Fibroblast of skin of right quadriceps (primary cell): ENCODE measurements at regions not wholly inside any gene's neighbourhood (a gene's known extent, or its start where the extent isn't known, plus 50 kb on each side); places are given as distances from the start of the nearest gene placed in this dataset.
"Not testable (repeated sequence)": the region's sequence is repeated elsewhere in the genome, so short reads cannot be mapped to it uniquely, and the experiment has no call there.

Experiments
- DNase-seq: peaks from one replicate; pipeline ENCODE4 v3.0.0-alpha.2; 2013

DNA sequence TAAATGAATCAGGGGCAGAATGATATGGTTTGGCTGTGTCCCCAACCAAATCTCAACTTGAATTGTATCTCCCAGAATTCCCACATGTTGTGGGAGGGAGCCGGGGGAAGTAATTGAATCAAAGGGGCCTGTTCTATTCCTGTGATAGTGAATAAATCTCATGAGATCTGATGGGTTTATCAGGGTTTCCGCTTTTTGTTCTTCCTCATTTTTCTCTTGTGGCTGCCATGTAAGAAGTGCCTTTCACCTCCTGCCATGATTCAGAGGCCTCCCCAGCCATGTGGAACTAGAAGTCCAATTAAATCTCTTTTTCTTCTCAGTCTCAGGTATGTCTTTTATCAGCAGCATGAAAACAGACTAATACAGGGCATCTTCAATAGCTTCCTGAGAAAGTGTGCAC, 107.0 kb downstream of the OTUD1 start:
- not testable (repeated sequence) for DNase-seq

DNA sequence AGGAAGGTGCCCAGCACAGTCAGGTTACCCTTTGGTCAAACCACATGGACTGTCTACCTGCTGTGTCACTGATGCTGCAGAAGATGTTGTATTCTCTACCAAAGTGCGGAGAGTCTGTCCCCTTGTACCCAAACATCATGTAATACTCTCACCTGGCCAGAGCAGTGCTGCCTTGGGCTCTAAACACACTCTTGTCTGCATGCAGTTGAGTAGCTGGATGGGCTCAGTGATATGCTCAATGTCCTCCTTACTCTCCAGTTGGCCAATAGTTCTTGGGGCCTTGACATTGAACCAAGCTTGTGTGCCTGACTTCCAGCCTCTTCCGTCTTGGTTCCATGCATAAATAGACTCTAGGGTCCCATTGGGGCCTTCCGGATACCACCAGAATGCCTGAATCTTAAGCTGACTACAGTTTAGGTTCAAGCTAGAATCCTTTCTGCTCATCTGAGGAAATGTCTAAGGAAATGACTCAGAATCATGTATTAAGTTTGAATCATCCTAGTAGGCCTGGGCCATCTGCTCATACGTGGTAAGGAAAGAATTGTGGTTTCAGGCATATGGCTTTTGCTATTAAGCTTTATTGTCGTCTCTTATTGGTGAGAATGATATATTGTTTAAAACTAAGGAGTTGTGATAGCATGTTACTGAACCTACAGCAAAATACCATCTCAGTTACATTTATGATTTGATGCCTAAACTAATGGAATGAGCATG, 118.0 kb downstream of the OTUD1 start:
- DNase-seq = peak; percentile 90

DNA sequence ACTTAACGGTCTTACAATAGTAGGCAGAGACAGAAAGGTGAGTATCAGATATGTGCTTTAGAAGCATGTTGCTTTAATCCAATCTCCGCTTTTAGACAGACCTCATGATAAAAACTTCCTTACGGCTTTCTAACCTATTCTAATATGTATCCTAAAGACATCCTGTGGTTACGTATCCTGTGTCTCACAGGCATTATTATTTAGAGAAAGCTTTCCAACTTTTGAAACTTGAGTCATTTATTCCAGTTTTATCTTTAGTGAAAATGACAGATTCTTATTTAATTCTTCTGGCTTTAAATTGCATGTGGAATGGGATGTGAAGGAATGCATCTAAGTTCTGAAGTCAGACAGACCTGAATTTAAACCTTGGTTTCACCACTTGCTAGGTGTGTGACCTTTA, 118.9 kb downstream of the OTUD1 start:
- DNase-seq = peak; percentile 16

DNA sequence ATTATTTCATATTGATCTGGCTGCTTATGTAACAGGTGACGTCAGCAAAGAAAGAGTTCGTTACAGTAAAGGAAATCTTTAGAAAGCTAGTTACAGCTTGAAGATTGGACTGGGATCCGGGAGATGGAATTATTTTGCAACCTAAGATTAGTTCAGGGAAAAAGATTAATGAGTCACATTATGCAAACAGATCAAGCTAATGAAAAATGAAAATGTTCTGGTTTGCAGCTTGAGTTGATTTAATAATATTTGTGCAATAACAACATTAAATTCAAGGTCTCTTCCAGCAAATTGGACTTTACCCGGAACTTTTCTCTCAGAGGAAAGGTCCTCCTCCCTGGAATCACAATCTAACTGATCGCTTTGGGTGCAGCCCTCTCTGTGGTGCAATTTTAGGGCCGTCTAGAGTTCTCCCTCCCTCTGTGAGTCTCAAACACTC, 119.5 kb downstream of the OTUD1 start:
- peak; percentile 17 for DNase-seq

DNA sequence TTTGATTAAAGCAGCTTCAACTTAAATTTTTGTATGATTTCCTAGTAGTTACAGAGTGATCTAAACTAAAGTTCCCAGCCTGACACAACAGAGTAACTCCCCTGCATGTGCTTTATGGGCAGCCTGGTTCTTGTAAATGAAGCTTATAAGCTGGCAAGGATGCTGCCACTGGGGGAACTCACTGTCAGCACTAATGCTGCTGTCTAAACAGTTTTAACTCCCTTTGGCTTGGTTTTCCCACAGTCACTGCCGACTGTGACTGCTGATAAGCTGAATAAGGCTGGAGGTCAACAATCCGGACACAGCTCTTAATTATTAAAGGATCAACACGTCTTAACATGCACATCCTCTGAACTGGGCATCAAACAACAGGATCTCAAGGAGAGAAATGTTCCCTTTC, 130.1 kb downstream of the OTUD1 start:
- no peak for DNase-seq

DNA sequence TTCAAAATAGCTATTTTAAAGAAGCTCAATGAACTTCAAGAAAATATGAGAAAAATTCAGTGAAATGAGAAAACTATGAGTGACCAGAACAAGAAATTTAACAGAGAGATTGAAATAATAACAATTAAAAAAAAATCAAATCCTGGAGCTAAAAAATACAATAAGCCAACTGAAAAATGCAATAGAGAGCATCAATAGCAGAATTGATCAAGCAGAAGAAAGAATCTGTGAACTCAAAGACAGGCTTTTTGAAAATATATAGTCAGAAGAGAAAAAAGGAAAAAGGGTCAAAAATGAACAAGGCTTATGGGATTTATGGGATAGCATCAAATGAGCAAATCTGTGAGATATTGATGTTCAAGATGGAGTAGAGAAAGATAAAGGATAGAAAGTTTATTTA, 133.0 kb downstream of the OTUD1 start:
- DNase-seq = no peak

DNA sequence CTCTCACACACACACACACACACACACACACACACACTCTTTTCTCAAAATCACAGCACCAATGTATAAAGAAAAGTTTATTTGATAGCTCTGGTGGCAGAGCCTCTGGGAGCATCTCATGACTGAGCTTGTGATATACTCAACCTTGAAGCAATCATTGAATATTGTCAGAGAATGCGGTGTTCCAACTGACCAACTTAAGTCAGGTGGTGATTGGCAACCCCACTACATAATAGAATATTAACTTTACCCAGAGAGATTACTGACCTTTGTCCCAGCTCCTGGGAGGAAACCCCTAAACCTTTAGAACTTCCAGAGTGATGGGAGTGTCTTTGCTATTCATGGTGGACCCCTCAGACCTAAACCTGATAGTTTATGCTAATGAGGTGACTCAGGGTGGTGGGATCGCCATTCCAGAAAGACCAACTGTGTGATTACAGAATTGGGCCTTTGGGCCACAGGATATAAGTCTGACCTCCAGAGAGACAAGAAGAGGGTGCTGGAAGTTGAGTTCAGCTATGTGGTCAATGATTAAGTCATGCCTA, 143.1 kb downstream of the OTUD1 start:
- no peak for DNase-seq

DNA sequence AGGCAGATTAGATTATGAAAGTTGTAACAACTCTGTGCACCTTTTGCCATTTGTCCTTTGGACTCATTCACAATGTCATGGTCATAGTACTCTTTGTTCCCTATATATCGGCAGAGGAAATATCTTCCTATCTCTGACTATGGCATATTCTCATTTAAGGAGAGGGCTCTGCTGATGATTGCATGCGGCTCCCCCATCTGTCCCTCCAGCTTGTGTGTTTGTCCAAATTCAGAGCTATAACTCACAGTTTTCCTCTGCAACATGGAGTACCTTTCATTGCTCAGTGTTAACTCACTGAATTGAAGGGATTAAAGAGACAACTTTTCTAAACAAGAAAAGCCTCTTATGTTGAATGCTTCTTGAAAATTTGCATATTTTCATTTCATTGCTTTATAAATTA, 145.5 kb downstream of the OTUD1 start:
- no peak for DNase-seq

DNA sequence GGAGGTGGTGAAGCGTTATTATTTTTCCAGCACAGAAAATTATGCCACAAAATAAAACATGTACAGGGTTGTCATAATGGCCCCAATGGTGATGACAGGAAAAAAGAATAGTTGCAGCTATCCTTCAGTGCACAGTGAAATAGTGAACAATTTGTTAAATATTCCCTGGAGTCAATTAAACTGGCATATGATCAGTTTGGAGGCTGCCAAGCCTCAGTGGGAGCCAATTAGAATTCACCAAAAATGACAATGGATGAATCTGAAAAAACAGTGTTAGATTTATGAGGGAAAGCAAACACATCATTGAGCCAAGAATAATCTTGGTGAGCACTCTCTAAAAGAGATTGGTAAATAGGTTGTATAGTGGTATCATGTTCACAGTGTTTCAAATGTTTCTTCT, 146.3 kb downstream of the OTUD1 start:
- no peak for DNase-seq

DNA sequence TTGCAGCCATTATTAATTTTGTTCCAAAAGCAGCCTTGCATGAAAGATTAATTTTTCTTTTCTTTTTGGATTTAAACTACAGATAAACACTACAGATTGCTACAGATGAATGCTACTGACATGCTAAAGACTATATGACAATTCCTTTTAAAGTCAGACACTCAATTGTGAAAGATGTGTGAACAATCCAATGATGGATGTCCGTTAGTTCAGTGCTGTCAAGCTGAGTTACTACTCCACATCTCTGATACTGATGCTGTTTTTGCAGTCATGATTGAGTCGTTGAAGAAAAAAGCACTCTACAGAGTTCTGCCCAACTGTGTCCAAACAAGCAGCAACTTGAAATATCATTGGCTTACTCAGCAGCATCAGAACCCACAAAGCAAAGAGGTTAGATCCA, 146.8 kb downstream of the OTUD1 start:
- DNase-seq = no peak

DNA sequence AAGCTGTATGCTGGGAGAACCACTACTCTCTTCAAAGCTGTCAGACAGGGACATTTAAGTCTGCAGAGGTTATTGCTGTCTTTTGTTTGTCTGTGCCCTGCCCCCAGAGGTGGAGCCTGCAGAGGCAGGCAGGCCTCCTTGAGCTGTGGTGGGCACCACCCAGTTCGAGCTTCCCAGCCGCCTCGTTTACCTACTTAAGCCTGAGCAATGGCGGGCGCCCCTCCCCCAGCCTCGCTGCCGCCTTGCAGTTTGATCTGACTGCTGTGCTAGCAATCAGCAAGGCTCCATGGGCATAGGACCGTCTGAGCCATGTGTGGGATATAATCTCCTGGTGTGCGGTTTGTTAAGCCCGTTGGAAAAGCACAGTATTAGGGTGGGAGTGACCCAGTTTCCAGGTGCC, 156.4 kb downstream of the OTUD1 start:
- not testable (repeated sequence) for DNase-seq

DNA sequence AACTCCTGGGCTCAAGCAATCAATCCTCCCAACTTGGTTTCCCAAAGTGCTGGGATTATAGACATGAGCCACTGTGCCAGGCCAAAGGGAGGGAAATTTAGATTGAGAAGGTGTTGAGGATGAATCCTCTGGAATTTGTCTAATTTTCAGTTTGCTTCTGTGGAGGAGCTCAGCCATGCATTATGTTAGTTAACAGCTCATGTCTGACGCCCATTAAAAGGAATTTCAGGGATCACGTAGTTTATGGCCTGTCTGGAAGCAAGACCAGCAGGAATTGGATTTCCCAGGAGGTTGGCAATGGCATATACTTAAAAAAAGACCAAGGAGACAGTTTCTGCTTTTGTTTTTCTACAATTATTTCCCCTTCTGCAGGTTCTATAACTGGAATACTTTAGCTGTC, 165.7 kb downstream of the OTUD1 start:
- no peak for DNase-seq

DNA sequence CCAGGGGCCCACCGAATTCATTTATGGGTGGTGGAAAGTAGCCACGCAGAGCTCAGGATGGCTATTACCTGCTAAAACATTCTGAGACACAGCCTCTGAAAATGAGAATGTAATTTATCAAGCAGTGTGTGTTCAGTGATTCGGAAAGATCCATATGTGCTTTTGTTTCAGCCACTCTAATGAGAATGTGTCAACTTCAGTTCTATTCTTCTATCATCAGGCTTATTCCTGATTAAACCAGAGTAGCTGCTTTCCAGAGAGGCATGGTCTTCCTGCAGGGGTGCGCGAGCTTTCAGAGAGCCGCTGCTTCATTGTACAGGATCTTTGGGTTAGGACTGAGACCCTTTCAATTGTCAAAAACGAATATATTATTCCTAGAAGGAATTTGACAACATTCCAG, 167.6 kb downstream of the OTUD1 start:
- DNase-seq = no peak

DNA sequence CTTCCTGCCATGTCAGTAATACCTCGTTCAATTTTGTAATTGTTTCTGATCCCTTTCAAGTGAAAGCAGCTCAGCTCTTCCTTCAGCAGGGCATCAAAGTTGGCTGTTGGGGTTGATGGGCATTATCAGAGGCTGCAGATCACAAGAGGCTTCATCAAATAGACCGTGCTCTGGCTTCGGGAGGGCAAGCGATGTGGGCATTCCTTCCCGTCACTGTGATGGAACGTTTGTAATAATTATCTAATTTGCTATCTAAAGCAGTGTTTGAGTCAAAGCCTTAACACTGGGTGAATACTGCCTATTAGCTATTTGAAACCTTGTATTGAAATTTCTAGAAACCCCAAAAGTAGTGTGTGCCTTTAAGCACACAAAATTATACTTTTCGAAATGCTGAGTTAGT, 170.1 kb downstream of the OTUD1 start:
- no peak for DNase-seq

DNA sequence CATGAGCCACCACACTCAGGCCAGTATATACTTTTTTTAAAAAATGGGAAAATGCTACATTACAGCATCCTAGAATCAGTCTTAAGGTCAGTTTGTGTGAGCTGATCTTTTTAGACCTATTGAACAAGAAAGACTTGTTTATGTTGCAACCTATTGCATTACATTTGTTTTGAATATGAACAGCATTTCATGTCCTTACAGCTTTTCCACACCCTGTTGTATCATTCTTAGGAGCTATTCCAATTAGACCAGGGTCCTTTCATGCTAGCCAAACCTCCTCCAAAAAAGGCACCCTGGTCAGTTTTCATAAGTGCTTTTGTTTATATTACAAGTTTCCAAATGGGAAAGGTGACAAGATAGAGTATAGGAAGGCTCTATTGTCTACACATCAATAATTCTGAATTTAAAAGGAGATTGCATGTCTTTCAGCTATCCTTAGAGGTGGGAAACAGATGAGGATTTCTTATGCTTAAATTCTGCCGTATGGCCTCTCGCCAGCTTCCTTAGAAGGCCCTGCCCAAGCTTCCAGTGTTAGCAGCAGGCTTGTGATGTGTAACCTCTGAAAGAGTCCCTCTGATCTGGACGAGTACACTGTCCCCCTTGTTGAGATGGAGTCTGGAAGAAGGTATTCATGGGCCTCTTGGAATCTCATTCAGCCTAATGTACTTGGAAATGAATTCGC, 171.9 kb downstream of the OTUD1 start:
- DNase-seq = no peak

DNA sequence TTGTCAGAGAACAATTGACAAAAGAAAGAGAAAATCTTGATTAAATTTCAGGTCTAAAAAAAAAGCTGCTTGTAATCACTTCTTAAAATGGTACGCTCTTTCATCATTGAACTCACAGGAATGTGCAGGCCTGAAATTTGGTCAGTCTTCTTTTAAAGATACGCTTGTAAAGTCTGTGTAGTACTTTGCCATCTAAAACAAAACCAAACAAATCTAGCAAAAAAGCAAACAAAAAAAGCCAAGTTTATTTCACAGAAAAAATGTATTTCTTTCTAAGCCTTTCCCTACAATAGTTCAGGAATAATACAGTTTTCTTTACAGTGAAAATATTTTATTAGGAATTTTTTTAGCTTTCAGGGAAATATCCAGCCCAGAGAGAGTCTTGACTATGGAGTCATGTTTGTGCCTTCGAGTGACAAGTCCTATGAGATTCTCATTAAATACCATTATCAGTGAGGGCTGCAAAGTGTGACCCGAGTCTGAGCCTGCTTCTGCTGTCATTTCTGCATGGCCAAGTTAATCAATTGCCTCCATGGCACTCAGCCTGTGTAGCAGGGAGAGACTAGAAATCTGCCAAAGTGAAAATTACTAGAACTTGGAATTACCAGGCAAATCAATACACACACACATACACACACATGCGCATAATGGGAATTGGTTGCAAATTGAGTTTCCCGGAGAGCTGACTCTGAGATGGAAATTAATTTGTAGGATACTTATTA, 172.6 kb downstream of the OTUD1 start:
- no peak for DNase-seq

DNA sequence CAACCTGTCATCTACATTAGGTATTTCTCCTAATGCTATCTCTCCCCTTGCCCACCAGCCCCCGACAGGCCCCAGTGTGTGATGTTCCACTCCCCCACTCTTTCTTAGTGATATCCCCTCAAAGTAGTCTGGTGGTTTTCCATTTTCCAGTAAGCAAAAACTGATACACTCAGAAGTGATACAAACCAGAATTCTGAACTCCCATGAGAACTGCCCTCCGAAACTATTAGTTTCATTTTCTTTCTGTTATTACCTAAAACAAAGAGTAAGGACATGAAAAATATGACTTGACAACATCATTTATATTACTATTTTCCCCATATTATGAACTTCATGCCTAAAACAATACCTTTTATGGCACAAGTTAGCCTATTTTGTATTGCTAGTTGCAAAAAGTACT, 175.0 kb downstream of the OTUD1 start:
- no peak for DNase-seq

DNA sequence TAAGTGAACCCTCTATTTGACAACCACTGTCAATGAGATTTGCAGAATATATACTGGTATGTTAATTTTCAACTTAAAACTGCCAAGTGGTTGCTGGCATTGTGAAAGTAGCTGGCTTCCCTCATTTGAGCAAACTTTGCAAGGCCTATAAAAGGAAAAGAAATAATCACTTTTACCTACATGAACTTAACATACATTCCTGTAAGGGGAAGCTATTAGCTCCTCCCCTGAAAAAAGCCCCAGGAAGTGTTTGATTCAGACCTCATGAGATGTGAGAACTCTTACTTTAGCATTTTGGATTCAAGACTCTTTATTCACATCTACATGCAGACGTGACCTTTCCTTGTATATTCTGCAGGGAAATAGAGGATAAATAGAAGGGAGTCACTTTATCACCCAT, 175.6 kb downstream of the OTUD1 start:
- DNase-seq = no peak

DNA sequence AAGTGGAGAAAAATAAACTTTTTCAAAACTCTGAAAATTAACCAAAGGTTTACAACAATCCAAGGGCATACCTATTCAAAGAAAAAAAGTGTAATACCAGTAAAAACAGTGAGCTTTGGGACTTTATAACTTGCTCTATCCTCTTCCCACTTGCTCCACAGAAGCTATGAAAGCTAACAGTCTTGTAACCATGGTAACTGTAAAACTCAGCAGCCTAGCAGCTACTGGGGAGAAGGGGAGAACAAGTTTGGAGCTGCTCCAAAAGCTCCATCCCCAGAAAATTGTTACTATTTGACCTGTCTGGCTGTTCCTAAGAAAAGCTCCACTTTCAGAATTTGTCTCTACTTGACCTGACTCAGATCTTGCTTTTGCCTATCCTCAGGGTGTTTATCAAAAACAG, 191.5 kb downstream of the OTUD1 start:
- no peak for DNase-seq

DNA sequence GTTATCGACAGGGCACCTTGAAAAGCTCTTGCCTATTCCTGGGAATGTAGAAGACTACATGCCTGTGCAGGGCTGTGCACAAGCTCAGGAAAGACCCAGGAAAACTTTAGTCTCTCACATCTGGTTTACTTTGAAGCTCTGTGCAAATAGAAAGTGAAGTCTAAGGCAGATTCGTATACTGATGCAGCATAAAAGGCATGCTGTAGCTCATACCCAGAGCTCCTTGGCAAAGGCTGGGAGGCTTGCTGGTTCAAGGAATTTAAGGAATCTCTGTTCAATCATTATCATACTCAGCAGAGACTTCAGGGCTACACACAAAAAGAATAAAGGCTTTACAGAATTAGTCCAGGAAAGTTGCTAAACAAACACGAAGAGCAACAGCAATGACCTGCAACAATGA, 192.0 kb downstream of the OTUD1 start:
- peak; percentile 10 for DNase-seq

DNA sequence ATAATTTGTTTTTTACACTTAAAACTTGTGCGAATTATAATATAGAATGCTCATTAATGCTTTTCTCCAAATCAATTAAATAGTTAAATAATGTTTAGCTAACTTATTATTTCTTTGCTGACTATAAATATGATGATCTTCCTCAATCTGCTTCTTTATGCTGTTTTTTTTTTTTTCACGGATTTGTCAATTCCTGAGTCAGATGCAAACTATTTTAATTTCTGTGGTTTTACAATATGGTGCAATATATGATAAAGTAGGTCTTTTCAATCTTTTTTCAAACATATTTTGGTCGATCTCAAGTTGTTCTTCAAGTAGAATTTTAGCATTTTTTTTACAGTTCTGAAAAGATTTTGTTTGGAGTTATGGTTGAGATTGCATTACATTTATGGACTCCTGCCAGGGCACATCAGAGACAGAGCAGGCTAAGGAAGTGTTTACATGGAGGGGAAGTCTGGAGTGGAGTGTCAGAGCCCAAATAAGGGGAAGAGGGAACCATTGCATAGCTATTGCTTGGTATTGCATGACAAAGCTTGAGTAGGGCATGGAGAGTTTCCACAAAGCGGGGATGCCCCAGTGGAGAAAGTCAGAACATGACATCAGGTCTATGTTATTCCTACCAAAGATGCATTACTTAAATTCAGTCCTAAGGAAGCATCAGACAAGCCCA, 204.4 kb downstream of the OTUD1 start:
- peak; percentile 84 for DNase-seq

DNA sequence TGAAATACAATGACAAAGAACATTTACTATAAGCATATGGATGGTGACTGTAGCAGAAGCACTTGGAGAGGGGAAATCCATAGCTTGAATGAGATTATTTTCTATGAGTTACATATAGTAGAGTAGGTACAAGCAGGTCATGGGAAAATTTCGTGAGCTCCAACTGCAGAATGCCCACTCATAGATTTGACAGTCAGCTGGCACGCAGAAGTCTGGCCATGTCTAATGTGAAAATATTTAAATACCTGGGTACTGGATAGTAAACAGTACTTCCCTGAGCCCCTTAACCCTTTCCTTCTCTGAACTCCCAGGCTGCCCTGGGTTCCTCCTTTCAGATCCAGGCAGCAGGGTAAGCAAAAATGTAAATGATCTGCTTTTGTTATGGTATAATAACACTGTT, 209.7 kb downstream of the OTUD1 start:
- no peak for DNase-seq

DNA sequence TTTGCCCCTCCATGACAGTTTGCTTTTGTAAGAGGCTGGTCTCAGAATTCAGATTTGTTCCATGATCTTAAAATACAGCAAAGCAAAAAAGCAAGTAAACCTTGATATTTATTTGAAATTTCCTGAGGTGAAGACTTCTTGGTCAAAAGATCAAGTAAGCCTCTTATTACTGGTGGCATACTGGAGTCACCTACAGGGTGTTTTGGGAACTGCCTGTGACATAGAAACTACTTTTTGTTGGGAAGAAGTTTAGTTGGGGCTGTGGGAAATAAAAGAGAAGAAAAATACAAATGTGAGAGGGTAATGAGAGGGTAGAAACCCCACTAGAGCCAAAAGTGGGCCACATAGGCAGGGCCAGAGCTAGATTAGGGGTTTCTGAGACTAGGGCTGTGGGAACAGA, 217.9 kb downstream of the OTUD1 start:
- peak; percentile 5 for DNase-seq
